LNCaP clone FGC (cell line): ENCODE measurements at regions not wholly inside any gene's neighbourhood (a gene's known extent, or its start where the extent isn't known, plus 50 kb on each side); places are given as distances from the start of the nearest gene placed in this dataset.

ENCODE experiments used
- DNase-seq: peaks from one replicate; pipeline ENCODE4 v3.0.0-alpha.2; 2011; ENCODE audit warnings: low read depth
- H3K4me3 ChIP-seq: 2 replicates; pipeline ENCODE4 v1.5.1; 2011; ENCODE audit warnings: mild to moderate bottlenecking, low read depth, low read length, control low read depth
- CTCF ChIP-seq: IDR thresholded peaks from 2 replicates; pipeline ENCODE4 v1.5.1; 2012; ENCODE audit warnings: mild to moderate bottlenecking; ENCODE audit not compliant: control insufficient read depth, insufficient read depth; ENCODE audit errors: extremely low read depth

- no peak overlapping the region for H3K4me3 ChIP-seq
- no peak for TF ChIP-seq CTCF
- DNase-seq: no peak
Measured at GRCh38 chr3:124119056-124119716, 127.3 kb upstream of the ROPN1 start.

- no peak for TF ChIP-seq CTCF
- DNase-seq: no peak
- H3K4me3 ChIP-seq: no peak overlapping the region
Measured at GRCh38 chr3:124121379-124122312, 129.7 kb upstream of the ROPN1 start.

GRCh38 chr3:124125315-124125714, 133.4 kb upstream of the ROPN1 start:
- TF ChIP-seq CTCF: no peak
- no peak for DNase-seq
- no peak overlapping the region for H3K4me3 ChIP-seq

- no peak for DNase-seq
- no peak for TF ChIP-seq CTCF
- no peak overlapping the region for H3K4me3 ChIP-seq
Measured at GRCh38 chr3:124126436-124127023, 134.6 kb upstream of the ROPN1 start.

- no peak for DNase-seq
- no peak overlapping the region for H3K4me3 ChIP-seq
- TF ChIP-seq CTCF: no peak
Measured at GRCh38 chr3:124131158-124131557, 139.2 kb upstream of the ROPN1 start.

- H3K4me3 ChIP-seq: no peak overlapping the region
- no peak for TF ChIP-seq CTCF
- no peak for DNase-seq
Measured at GRCh38 chr3:124131580-124131979, 139.7 kb upstream of the ROPN1 start.
